Stimulated activated CD8-positive, alpha-beta memory T cell treated with anti-CD3 and anti-CD28 coated beads, Interleukin-2, amount 100 ng/mL, for 48 hours (primary cell): ENCODE measurements at regions not wholly inside any gene's neighbourhood (a gene's known extent, or its start where the extent isn't known, plus 50 kb on each side); places are given as distances from the start of the nearest gene placed in this dataset.
"Not testable (repeated sequence)": the region's sequence is repeated elsewhere in the genome, so short reads cannot be mapped to it uniquely, and the experiment has no call there.

Source experiments
- DNase-seq, 2 donors: peaks; one replicate each; pipeline ENCODE4 v3.0.0-alpha.2; 2020; ENCODE audit warnings: low read depth in 2 of 2

- DNase-seq: no peak
These were observed 229.1 kb upstream of the C9orf72 start for GRCh38 chr9:27802418-27802817.

- DNase-seq: no peak
These were observed 235.6 kb upstream of the C9orf72 start for GRCh38 chr9:27808864-27809263.

GRCh38 chr9:27817747-27818146, 244.5 kb upstream of the C9orf72 start:
- no peak for DNase-seq

- no peak for DNase-seq
These were observed 245.1 kb upstream of the C9orf72 start for GRCh38 chr9:27818348-27818747.

GRCh38 chr9:27828908-27829307, 255.6 kb upstream of the C9orf72 start:
- no peak for DNase-seq

GRCh38 chr9:27829621-27830020, 256.3 kb upstream of the C9orf72 start:
- DNase-seq: no peak

GRCh38 chr9:27832108-27832507, 258.8 kb upstream of the C9orf72 start:
- not testable (repeated sequence) for DNase-seq

GRCh38 chr9:27835286-27835685, 262.0 kb upstream of the C9orf72 start:
- DNase-seq: no peak

- DNase-seq: no peak
These were observed 262.5 kb upstream of the C9orf72 start for GRCh38 chr9:27835746-27836145.

GRCh38 chr9:27836661-27837401, 263.6 kb upstream of the C9orf72 start:
- no peak for DNase-seq

GRCh38 chr9:27838876-27839275, 265.6 kb upstream of the C9orf72 start:
- DNase-seq: no peak

GRCh38 chr9:27839767-27840166, 266.5 kb upstream of the C9orf72 start:
- not testable (repeated sequence) for DNase-seq

GRCh38 chr9:27844797-27845196, 271.5 kb upstream of the C9orf72 start:
- no peak for DNase-seq

- no peak for DNase-seq
These were observed 274.1 kb upstream of the C9orf72 start for GRCh38 chr9:27847380-27847779.

GRCh38 chr9:27847818-27848217, 274.5 kb upstream of the C9orf72 start:
- no peak for DNase-seq

- no peak for DNase-seq
These were observed 275.0 kb upstream of the C9orf72 start for GRCh38 chr9:27848315-27848714.

- no peak for DNase-seq
These were observed 278.6 kb upstream of the C9orf72 start for GRCh38 chr9:27851858-27852257.

- DNase-seq: no peak
These were observed 280.2 kb upstream of the C9orf72 start for GRCh38 chr9:27853529-27853928.

- no peak for DNase-seq
These were observed 282.8 kb upstream of the C9orf72 start for GRCh38 chr9:27856054-27856453.

GRCh38 chr9:27856748-27857147, 283.5 kb upstream of the C9orf72 start:
- DNase-seq: no peak

- no peak for DNase-seq
These were observed 288.6 kb upstream of the C9orf72 start for GRCh38 chr9:27861887-27862286.

- DNase-seq: no peak
These were observed 291.6 kb upstream of the C9orf72 start for GRCh38 chr9:27864644-27865438.

- no peak for DNase-seq
These were observed 293.5 kb upstream of the C9orf72 start for GRCh38 chr9:27866741-27867140.
